HG02970 (cell line): ENCODE measurements at regions not wholly inside any gene's neighbourhood (a gene's known extent, or its start where the extent isn't known, plus 50 kb on each side); places are given as distances from the start of the nearest gene placed in this dataset.
"Not testable (repeated sequence)": the region's sequence is repeated elsewhere in the genome, so short reads cannot be mapped to it uniquely, and the experiment has no call there.

Experiments
- ATAC-seq: cut with Tn5 transposase; IDR thresholded peaks from one replicate; pipeline ENCODE4 v1.9.1; 2021; ENCODE audit warnings: mild to moderate bottlenecking, moderate library complexity, moderate number of reproducible peaks; ENCODE audit not compliant: unreplicated experiment, low FRiP score

- no peak for ATAC-seq
Measured at GRCh38 chr1:60695716-60696171, 386.6 kb upstream of the NFIA start.

- ATAC-seq = no peak
Measured at GRCh38 chr1:60694980-60695379, 387.4 kb upstream of the NFIA start.

GRCh38 chr1:60692031-60692430 lies 390.3 kb upstream of the NFIA start:
- no peak for ATAC-seq

GRCh38 chr1:60688221-60688620 lies 394.1 kb upstream of the NFIA start:
- not testable (repeated sequence) for ATAC-seq

GRCh38 chr1:60681095-60681860 lies 401.1 kb upstream of the NFIA start:
- no peak for ATAC-seq

- ATAC-seq = no peak
Measured at GRCh38 chr1:60679524-60680375, 402.6 kb upstream of the NFIA start.

GRCh38 chr1:60678802-60679201 lies 403.6 kb upstream of the NFIA start:
- ATAC-seq = no peak

GRCh38 chr1:60678391-60678790 lies 404.0 kb upstream of the NFIA start:
- no peak for ATAC-seq

GRCh38 chr1:60672449-60672848 lies 409.9 kb upstream of the NFIA start:
- no peak for ATAC-seq

GRCh38 chr1:60670302-60670701 lies 412.1 kb upstream of the NFIA start:
- no peak for ATAC-seq

GRCh38 chr1:60668585-60668984 lies 413.8 kb upstream of the NFIA start:
- no peak for ATAC-seq

- ATAC-seq = no peak
Measured at GRCh38 chr1:60665311-60665710, 417.1 kb upstream of the NFIA start.

GRCh38 chr1:60664086-60664625 lies 418.2 kb upstream of the NFIA start:
- no peak for ATAC-seq

- ATAC-seq = no peak
Measured at GRCh38 chr1:60662486-60663044, 419.8 kb upstream of the NFIA start.

GRCh38 chr1:60657926-60658325 lies 424.4 kb upstream of the NFIA start:
- ATAC-seq = no peak

GRCh38 chr1:60655679-60656355 lies 426.5 kb upstream of the NFIA start:
- ATAC-seq = no peak

GRCh38 chr1:60640033-60640551 lies 442.3 kb upstream of the NFIA start:
- not testable (repeated sequence) for ATAC-seq

GRCh38 chr1:60639287-60639686 lies 443.1 kb upstream of the NFIA start:
- no peak for ATAC-seq

GRCh38 chr1:60637651-60638050 lies 444.7 kb upstream of the NFIA start:
- no peak for ATAC-seq

GRCh38 chr1:60636946-60637345 lies 445.4 kb upstream of the NFIA start:
- ATAC-seq = no peak
